ENCODE measurements at regions not wholly inside any gene's neighbourhood (a gene's known extent, or its start where the extent isn't known, plus 50 kb on each side); places are given as distances from the start of the nearest gene placed in this dataset.

DNA sequence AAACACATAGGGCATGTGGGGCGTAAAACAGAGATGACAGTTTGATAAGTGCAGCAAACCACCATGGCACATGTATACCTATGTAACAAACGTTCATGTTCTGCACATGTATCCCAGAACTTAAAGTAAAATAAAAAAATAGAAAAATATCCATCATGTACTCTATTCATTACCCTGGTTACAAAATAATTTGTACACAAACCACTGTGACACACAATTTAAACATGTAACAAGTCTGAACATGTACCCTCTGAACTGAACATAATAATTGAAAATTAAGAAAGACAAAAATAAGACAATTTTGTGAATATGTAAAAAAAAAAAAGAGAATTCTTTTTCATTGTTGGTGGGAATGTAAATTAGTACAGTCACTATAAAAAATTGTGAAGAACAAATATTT is 379.2 kb downstream of the KDM5D start:
- intact Hi-C loops (cut with micrococcal nuclease), result no loop called here

DNA sequence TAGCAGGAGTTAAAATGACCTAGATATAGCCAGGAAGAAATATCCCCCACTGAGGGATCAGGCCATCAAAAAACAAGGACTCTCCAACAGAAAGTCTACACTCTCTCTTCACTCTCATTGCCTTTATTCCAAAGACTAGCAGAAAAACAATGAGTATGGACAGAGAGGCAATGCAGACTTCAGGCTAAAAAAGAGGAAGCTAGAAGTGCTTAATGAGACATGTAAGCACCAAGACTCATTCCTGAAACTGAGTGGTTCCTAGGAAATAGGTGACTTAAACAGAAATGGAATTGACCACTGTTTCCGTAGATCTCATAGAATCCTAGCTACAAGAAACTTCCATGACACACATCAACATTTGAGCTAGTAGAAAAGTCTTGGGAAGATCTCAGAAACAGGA is 387.3 kb downstream of the KDM5D start:
- intact Hi-C loops (cut with micrococcal nuclease), result no loop called here

DNA sequence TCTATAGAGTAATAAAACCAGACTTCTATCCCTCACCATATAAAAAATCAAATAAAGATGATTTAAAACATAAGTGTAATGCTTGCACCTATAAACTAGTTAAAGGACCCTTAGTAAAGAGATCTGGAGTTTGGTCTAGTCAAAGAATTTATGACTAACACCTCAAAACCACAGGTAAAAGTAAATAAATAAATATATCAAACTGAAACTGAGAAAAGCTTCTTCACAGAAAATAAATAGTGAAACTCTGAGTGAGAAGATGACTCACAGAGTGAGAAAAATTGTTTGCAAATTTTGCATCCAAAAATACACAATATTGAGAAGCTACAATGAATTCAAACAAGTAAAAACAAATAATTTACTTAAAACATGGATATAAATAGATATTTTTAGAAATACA is 387.8 kb downstream of the KDM5D start:
- intact Hi-C loops (cut with micrococcal nuclease), result no loop called here

DNA sequence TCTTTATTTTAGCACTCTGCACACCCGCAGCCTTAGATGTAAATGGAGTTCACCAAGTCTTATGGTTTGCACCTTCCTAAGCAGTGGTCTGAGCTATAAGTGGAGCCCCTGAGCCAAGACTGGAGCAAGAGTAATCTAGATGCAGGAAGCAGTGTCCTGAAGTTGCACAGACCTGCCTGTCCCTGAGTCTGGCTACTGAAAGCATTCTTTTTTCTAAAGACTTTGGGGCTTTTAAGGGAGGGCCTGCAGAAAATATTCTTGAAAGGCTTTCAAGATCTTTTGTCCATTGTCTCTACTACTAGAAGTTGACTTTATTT is 389.7 kb downstream of the KDM5D start:
- intact Hi-C loops (cut with micrococcal nuclease), result no loop called here

DNA sequence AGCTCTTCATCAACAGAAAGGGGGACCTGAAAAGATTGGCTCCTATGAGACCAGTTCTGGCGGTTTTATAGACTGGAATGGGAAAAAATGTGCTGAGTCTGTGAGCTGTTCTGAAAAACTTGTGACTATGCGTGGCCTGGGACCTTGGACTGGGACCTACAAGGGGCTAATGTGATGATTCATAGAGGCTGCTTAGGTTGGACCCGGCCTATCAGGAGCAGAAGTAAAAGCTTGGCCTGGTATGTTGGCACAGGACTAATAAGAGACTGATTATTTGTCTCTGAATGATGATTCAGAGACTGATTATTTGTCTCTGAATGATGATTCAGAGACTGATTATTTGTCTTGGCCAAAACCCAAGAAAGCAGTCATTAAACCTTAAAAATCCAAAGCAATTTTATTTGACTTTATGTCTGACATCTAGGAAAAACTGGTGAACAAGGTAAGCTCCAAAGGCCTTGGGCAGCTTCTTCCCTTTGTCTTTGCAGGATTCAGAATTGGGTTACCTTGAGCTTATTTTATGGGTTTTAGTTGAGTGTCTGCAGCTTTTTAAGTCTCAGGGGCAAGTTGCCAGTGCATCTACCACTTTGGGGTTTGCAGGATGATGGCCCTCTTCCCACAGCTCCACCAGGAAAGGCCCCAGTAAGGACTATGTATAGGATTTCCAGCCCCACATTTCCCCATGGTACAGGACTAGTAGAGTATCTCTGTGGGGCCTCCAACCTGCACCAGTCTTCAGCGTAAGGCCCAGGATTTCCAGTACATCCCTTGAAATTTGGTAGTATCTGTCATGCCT is 390.3 kb downstream of the KDM5D start:
- intact Hi-C loops (cut with micrococcal nuclease), result no loop called here

DNA sequence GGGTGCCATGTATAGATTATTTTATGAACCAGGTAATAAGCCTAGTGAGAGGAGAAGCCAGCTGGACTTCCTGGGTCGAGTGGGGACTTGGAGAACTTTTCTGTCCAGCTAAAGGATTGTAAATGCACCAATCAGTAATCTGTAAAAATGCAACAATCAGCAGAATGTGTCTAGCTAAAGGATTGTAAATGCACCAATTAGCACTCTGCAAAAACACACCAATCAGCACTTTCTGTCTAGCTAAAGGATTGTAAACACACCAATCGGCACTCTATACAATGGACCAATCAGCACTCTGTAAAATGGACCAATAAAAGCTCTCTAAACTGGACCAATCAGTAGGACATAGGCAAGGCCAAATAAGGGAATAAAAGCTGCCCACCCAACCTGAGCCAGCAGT is 392.9 kb downstream of the KDM5D start:
- intact Hi-C loops (cut with micrococcal nuclease), result no loop called here

DNA sequence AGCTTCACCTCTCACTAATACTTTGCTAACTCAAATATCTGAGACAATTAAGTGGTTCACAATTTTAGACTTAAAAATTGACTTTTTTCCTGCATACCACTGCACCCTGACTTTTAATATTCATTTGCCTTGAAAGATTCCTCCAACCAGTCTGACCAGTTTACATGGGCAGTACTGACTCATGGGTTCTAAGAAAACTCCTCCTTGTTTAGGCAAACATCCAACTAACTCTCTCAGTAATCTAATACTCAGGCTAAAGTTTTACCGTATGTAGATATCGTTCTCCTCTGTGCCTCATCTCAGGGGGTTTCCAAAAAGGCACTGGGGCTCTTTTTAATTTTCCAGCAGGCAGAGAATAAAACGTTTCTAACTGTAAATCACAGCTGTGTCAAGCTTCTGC is 422.8 kb downstream of the KDM5D start:
- intact Hi-C loops (cut with micrococcal nuclease), result no loop called here

DNA sequence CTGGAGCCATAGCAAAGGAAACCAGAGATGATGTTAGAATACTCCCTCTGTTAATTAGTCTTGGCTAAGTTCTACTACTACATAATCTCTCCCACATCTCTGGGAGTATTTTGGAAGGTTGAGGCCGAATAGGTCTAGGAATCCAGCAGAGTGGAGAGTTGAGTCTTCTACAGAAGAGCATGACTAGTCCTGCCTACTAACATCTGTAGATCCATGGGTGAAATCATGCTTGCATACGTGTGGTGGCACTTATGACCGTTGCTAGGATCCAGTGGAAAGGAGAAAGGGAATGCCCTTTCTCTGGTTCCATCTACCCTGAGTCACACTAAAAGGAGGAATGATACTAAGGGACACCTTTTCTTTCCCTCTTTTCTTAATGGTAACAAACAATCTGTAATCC is 425.4 kb downstream of the KDM5D start:
- intact Hi-C loops (cut with micrococcal nuclease), result no loop called here

DNA sequence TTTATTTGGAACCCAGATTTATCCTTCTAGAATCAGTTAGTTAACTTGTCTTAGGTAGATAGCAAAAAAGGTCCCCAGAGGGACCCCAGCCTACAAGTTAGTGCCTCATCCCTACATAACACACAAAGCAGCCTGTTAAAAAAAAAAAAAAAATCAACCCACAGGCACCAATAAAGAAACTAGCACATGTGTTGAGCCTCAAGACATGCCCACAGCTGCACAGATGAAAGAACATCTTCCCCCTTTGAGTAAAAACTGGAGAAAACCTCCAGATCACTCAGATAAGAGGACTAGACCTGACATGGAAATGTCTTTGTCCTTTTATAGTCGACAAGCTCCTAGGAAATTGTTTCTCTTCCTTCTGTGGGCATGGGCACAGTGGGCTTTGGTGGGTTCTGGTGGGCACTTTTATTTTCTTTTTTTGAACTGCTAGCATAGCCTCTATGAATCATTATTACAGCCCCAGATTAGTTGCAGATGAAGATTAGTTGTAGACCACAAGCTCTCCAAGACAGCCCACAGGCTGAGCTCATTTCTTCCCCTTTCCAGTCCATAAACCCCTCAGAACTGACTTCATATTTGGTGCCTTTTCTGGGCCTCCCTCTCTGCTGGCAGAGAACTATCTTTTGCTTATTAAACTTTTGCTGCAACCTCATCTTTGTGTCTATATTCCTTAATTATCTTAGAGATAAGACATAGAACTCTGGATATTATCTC is 427.1 kb downstream of the KDM5D start:
- intact Hi-C loops (cut with micrococcal nuclease), result no loop called here

DNA sequence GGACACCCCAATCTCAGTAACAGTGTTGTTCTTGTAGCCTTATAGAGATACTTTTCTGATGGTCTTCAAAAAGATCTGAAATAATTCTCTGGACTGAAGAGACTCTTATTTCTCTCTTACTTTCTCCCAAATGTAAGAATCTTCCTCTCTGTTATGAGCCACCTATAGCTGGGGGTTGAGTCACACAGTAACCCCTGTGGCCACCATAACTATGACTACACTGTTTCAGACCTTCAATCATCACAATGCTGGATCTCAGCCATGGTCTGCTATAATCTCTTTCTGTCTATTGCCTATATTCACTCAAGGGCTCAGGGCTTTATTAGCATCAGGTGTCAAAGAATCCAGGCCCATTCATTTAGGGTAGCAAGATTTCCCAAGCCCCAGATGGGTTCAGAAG is 436.9 kb downstream of the KDM5D start:
- intact Hi-C loops (cut with micrococcal nuclease), result no loop called here

DNA sequence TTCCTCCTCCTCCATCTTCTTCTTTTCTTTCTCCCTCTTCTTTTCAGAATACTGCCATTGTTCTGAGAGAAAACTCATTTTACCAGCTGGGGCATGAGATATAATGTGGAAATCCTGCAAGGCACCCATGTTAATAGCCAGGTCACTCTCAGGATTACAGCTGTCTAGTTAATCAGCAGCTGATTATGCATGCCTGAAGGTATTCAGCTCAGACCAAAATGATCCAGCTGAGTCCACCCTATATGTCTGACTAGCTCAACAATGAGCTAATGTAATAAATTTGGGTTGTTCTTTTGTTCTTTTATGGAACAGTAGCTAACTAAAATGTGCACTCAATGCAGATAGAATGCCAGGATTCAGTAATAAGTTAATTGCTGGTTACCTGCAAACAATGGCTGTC is 441.4 kb downstream of the KDM5D start:
- intact Hi-C loops (cut with micrococcal nuclease), result no loop called here

DNA sequence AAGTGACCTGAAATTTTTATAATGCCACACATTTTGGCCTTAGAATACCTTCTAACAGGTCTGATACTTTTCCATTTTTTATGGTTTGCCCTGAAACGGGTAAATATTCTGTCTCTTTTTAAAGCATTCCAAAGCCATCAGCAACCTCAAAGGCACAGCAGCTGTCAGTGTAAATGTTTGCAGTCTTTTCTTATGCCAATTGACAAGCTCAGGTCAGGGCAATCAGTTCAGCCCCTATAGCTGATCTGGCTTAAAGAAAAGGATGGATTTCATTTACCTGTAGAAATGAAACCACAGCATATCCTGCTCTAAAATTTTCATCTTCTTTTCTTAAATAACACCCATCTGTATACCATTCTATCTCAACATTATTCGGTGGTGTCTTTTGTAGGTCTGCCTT is 453.6 kb downstream of the KDM5D start:
- intact Hi-C loops (cut with micrococcal nuclease), result no loop called here

DNA sequence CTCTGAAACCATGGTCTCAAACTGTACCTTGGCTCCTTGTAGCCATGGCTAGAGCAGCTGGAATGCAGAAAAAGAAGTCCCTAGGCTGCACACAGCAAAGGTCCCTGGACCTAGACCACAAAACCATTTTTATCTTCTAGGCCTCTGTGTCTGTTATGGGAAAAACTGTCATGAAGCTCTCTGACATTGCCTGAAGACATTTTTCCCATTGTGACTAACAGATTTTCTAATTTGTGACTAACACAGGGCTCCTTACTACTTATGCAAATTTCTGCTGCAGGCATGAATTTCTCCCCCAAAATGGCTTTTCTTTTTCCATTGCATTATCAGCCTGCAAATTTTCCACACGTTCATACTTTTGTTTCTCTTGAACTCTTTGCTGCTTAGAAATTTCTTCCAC is 470.4 kb downstream of the KDM5D start:
- intact Hi-C loops (cut with micrococcal nuclease), result no loop called here

DNA sequence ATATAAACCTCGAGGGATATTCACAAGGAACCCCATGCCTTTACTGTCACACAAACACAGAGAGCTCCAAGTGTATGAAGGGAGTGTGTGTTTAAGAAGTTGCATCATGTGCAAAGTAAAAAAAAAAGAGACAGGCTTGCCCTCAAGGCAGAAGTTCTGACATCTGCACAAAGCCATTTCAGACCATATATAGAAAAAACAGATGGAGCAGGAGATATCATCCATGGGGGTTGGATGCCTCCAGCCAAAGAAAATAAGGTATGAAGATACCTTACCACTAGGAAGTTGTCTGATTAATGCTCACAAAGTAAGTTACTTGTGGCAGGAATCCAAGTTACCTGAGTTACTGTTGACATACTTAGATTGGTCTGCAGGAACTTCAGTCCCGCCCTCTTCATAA is 476.2 kb downstream of the KDM5D start:
- intact Hi-C loops (cut with micrococcal nuclease), result no loop called here

DNA sequence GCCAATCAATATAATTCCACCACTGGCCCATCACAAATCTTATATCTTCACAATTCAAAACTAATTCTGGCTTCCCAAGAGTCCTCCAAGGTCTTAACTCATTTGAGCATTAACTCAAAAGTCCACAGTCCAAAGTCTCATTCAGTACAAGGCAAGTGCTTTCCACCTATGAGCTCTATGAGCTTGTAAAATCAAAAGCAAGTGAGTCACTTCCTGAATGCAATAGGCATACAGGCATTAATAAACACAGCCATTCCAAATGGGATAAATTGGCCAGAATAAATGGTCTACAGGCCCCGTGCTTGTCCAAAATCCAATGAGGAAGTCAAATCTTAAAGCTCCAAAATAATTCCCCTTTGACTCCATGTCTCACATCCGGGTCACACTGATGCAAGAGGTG is 479.1 kb downstream of the KDM5D start:
- intact Hi-C loops (cut with micrococcal nuclease), result no loop called here

DNA sequence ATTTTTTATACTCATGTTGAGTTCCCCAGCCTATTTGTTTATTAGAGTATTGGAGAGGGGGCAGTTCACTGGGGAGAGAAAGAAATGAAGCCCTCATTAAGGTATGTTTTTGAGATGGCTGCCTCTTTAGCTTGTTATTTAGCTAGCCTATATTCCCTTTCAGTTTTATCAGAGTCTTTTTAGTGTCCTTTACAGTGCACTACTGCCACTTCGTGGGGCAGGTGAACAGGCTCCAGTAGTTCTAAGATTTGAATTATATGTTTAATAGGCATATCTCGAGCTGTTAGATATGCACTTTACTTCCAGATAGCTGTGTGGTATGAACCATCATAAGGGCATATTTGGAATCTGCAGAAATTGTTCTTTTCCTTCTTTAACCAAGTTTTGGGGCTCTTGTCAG is 482.2 kb downstream of the KDM5D start:
- intact Hi-C loops (cut with micrococcal nuclease), result no loop called here

DNA sequence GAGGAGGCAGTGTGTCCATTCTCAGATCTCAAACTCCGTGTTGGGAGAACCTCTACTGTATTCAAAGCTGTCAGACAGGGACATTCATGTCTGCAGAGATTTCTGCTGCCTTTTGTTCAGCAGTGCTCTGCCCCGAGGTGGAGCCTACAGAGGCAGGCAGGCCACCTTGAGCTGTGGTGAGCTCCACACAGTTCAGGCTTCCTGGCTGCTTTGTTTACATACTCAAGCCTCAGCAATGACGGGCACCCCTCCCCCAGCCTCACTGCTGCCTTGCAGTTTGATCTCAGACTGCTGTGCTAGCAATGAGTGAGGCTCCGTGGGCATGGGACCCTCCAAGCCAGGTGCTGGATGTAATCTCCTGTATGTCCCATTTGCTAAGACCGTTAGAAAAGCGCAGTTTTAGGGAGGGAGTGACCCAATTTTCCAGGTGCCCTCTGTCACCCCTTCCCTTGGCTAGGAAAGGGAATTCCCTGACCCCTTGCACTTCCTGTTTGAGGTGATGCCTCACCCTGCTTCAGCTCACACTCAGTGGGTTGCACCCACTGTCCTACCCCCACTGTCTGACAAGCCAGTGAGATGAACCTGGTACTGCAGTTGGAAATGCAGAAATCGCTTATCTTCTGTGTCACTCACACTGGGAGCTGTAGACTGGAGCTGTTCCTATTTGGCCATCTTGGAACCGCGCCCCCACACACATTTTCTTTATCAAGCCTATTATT is 458.9 kb upstream of the HSFY2 start:
- intact Hi-C loops (cut with micrococcal nuclease), result no loop called here

DNA sequence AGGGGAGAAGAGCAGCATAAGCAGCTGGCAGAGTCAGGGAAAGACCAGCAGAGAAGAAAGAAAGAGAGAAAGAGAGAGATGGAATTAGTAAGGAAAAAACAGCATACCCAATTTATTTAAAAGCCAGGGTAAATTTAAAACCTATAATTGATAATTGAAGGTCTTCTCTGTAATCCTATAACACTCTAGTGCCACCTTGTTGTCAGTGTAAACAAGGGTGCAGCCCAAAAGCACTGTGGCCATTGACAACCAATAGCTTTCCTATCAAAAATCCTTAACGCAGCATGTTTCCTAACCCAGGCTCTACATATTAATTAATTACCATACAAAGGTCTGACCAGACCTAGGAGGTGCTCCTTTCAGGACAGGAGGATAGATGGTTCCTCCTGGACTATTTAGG is 447.2 kb upstream of the HSFY2 start:
- intact Hi-C loops (cut with micrococcal nuclease), result no loop called here

DNA sequence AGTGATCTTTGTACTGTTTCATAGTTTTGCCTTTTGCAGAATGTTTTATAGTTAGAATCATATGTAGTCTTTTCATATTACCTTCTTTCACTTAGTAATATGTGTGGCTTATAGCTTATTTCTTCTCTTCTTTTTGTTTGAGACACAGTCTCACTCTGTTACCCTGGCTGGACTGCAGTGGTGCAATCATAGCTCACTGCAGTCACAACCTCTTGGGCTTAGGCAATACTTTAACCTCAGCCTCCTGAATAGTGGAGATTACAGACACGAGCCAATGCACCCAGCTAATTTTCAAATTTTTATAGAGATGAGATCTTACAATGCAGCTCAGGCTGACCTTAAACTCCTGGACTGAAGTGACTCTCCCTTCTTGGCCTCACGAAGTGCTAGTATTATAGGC is 435.4 kb upstream of the HSFY2 start:
- intact Hi-C loops (cut with micrococcal nuclease), result no loop called here

DNA sequence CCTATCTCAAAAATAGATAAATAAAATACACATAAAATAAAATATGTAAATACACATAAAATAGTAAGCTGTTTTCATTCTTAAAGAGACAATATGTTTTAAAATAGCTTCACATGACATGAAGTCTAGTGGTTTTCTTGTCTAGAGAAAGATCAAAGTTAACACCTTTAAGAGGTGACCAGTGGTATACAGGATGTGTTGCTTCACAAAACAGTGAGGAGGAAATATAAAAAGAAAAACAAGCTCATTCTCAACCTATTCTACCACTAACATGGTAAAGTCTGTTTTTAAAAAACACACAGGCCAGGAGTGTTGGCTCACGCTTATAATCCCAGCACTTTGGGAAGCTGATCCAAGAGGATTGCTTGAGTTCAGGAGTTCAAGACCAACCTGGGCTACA is 433.5 kb upstream of the HSFY2 start:
- intact Hi-C loops (cut with micrococcal nuclease), result no loop called here

DNA sequence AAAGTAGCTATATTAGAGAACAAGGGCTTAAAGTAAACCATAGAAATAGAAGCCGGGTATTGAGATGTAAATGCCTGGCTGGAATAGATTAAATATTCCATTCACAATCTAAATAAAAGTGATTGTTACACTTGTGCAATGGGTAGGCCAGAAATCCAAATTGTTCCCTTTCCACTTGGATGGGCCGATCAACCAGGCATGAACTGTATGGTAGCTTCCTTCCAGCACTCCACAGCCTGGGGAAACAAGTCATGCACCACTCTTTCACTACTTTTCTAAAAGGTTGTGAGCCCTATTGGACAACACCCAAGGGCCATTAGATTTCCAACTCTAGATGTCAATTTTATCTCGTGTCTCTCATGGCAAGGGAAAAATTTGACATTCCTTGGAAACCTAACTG is 407.3 kb upstream of the HSFY2 start:
- intact Hi-C loops (cut with micrococcal nuclease), result no loop called here

DNA sequence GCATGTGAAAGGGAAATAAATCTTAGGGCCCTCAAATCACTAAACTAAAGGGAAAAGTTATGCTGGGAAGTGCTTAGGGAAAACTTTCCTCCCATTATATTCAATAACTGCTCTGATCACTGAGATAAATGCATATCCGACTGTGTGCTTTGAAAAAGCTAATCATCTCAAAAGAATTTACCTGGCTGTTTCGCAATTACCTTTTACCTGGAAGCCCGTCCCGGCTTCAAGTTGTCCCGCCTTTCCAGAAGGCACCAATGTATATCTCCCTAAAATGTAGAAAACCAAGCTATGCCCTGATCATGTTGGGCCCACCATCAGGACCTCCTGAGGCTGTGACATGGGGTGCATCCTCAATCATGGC is 394.6 kb upstream of the HSFY2 start:
- intact Hi-C loops (cut with micrococcal nuclease), result no loop called here

Measured in T-helper 2 cell treated with Interferon-gamma antibody and Interleukin-4, amounts not matched to agents 100 ng/mL and 5 ng/mL, for 36 hours (primary cell).